ENCODE measurements at regions not wholly inside any gene's neighbourhood (a gene's known extent, or its start where the extent isn't known, plus 50 kb on each side); places are given as distances from the start of the nearest gene placed in this dataset.

- intact Hi-C loops (cut with DNase I), result no loop called here
- no peak for TF ChIP-seq CTCF (IDR thresholded peaks at IDR 0.05)
- peaks cover 0 to 53% of the 10 kb centered on the region in 2 donors for H3K9me3 ChIP-seq
- H3K4me3 ChIP-seq, result no peak overlapping the region
- DNase-seq (no peak), ATAC-seq (no peak)
- H3K36me3 ChIP-seq, result no peaks in the 10 kb centered on the region
- no peak overlapping the region for H3K27ac ChIP-seq
- H3K27me3 ChIP-seq, result no peaks in the 10 kb centered on the region
- H3K4me1 ChIP-seq, result no peaks in the 10 kb centered on the region
Observed at GRCh38 chrX:63470506-63470905, 119.4 kb upstream of the SPIN4 start.

- no peaks in the 10 kb centered on the region for H3K27me3 ChIP-seq
- H3K9me3 ChIP-seq, result peaks cover 0 to 24% of the 10 kb centered on the region in 2 donors
- ATAC-seq (no peak), DNase-seq (no peak)
- no peak overlapping the region for H3K27ac ChIP-seq
- H3K36me3 ChIP-seq, result no peaks in the 10 kb centered on the region
- no peak for TF ChIP-seq CTCF (IDR thresholded peaks at IDR 0.05)
- H3K4me1 ChIP-seq, result no peaks in the 10 kb centered on the region
- intact Hi-C loops (cut with DNase I), result no loop called here
- H3K4me3 ChIP-seq, result no peak overlapping the region
Observed at GRCh38 chrX:63466690-63467089, 115.6 kb upstream of the SPIN4 start.

DNA sequence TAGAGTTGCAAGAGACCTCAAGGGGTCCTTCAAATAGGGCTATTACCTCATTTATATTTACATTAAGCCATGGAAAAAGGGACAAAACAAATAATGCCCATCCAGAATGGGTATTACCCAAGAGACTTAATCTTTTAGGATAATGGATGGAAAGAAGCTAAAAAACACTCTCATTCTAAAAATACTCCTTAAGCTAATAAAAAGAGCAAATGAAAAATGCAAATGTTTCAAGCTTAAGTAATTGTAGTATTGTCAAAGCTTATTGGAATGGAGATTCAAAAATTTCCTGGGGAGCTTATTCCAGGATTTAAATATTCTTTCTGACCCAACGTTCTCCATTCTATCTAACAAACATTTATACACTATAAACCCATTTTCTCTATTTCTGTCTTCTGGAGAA lies 107.8 kb upstream of the SPIN4 start:
- Histone ChIP-seq H3K36me3 (no peaks in the 10 kb centered on the region), H3K9me3 (peaks cover 0 to 6% of the 10 kb centered on the region in 2 donors), H3K27me3 (no peaks in the 10 kb centered on the region), H3K4me3 (no peak overlapping the region), H3K4me1 (no peaks in the 10 kb centered on the region), H3K27ac (no peak overlapping the region)
- no peak for TF ChIP-seq CTCF (IDR thresholded peaks at IDR 0.05)
- no peak for ATAC-seq
- intact Hi-C loops (cut with DNase I), result no loop called here
- no peak for DNase-seq

- no peak for TF ChIP-seq CTCF (IDR thresholded peaks at IDR 0.05)
- no peak overlapping the region for H3K27ac ChIP-seq
- H3K4me1 ChIP-seq, result no peaks in the 10 kb centered on the region
- DNase-seq (no peak), ATAC-seq (no peak)
- intact Hi-C loops (cut with DNase I), result no loop called here
- H3K36me3 ChIP-seq, result peaks cover 0 to 6% of the 10 kb centered on the region in 2 donors
- no peak overlapping the region for H3K4me3 ChIP-seq
- peaks cover 0 to 6% of the 10 kb centered on the region in 2 donors for H3K9me3 ChIP-seq
- H3K27me3 ChIP-seq, result no peaks in the 10 kb centered on the region
Observed at GRCh38 chrX:63453571-63453970, 102.4 kb upstream of the SPIN4 start.

DNA sequence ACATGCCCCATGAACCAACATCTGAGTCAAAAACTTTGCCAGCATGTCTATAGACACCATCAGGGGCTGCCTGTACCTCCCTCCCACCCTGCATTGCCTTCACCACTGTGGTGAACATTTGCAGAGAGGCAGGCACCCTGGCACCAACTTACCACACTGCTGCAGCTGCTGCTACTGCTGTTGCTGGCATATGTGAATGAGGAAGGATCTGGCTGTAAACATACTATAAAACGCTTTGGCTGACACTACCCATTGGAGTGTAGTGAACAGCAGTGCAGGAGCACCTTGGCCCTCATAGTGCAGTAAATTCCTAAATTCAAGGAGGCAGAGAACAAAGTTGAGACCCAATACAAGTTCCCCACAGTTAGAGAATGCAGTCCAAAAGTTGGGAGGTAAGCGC lies 90.6 kb upstream of the SPIN4 start:
- intact Hi-C loops (cut with DNase I), result no loop called here
- Histone ChIP-seq H3K4me3 (no peak overlapping the region), H3K9me3 (no peaks in the 10 kb centered on the region), H3K36me3 (no peaks in the 10 kb centered on the region), H3K4me1 (no peaks in the 10 kb centered on the region), H3K27ac (no peak overlapping the region), H3K27me3 (no peaks in the 10 kb centered on the region)
- ATAC-seq (no peak), DNase-seq (no peak)
- TF ChIP-seq CTCF (IDR thresholded peaks at IDR 0.05), result no peak

Data from left lung (tissue), 4 donors.